ENCODE measurements at regions not wholly inside any gene's neighbourhood (a gene's known extent, or its start where the extent isn't known, plus 50 kb on each side); places are given as distances from the start of the nearest gene placed in this dataset.

GRCh38 chr2:188875104-188875503 lies 99.1 kb upstream of the COL3A1 start:
- no peak for TF ChIP-seq CTCF (conservative IDR thresholded peaks at IDR 0.05)
- no peak overlapping the region for H3K27ac ChIP-seq

DNA sequence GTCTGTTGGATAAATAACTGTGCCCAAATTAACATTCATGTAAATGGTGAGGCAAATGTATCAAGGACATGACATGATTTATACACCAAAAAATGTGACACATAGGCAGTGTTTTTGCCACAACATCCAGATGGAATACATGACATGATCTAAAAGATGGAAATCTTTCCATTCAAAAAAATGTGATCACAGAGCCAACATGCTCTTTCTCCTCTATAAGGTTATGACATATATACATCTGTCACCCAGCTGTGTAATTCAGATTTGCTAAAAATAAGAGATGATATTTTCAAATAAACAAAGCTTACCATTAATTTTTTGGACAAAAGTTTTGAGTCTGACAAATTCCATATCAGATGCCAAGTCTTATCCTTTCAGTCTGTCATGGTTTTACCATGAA lies 95.5 kb upstream of the COL3A1 start:
- no peak overlapping the region for H3K27ac ChIP-seq
- TF ChIP-seq CTCF (conservative IDR thresholded peaks at IDR 0.05): no peak

DNA sequence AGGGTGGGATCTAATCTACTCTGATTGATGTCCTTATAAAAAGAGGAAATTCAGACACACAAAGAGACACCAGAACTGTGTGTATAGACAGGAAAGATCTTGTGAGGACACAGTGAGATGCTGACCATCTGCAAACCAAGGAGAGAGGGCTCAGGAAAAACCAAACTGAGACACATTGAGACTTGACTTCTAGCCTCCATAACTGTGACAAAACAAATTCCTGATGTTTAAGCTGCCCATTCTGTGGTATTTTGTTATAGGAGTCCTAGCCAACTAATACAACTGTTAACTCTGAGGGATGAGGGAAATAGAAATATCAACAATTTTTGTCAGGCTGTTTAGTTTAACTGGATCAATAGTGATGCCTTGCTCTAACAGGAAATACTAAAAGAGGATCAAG lies 93.4 kb upstream of the COL3A1 start:
- H3K27ac ChIP-seq: no peak overlapping the region
- no peak for TF ChIP-seq CTCF (conservative IDR thresholded peaks at IDR 0.05)

DNA sequence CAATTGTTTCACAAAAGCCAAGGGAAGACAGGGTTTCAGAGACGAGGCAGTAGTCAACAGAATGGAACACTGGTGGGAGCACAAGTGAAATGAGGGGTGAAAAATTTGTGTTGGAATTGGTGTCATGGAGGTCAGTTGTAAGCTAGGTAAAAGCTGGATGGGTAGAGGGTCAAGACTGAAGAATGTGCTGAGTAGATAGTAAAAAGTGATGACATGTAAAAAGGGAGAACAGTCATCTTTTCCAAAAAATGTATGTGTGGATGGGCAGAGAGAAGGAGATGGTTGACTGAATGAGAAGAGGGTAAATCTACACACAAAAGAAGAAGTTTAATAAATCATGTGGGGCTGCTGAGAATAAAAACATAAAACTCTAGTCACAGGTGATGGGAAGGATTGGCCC lies 92.7 kb upstream of the COL3A1 start:
- TF ChIP-seq CTCF (conservative IDR thresholded peaks at IDR 0.05): no peak

GRCh38 chr2:188884046-188884445 lies 90.1 kb upstream of the COL3A1 start:
- no peak overlapping the region for H3K27ac ChIP-seq
- no peak for TF ChIP-seq CTCF (conservative IDR thresholded peaks at IDR 0.05)

More for the DNA sequence above, 92.7 kb upstream of the COL3A1 start:
- no peak overlapping the region for H3K27ac ChIP-seq

GRCh38 chr2:188884517-188884916 lies 89.7 kb upstream of the COL3A1 start:
- TF ChIP-seq CTCF (conservative IDR thresholded peaks at IDR 0.05): no peak
- no peak overlapping the region for H3K27ac ChIP-seq

GRCh38 chr2:188889187-188889586 lies 85.0 kb upstream of the COL3A1 start:
- no peak for TF ChIP-seq CTCF (conservative IDR thresholded peaks at IDR 0.05)
- no peak overlapping the region for H3K27ac ChIP-seq

GRCh38 chr2:188890755-188891154 lies 83.4 kb upstream of the COL3A1 start:
- TF ChIP-seq CTCF (conservative IDR thresholded peaks at IDR 0.05): no peak
- no peak overlapping the region for H3K27ac ChIP-seq
